Cardiac fibroblast (primary cell): ENCODE measurements at regions not wholly inside any gene's neighbourhood (a gene's known extent, or its start where the extent isn't known, plus 50 kb on each side); places are given as distances from the start of the nearest gene placed in this dataset.
"Not testable (repeated sequence)": the region's sequence is repeated elsewhere in the genome, so short reads cannot be mapped to it uniquely, and the experiment has no call there.

Experiments
- DNase-seq, 2 donors: peaks; one replicate each; pipeline versions ENCODE4 v3.0.0 to v3.0.0-alpha.2; 2010; ENCODE audit warnings: low read depth in 2 of 2
- H3K4me3 ChIP-seq, 2 donors: replicated peaks in 1 of 2; 1 replicate in 1 of 2; 2 replicates in 1 of 2; pipeline ENCODE4 v1.5.1; 2011; ENCODE audit warnings: low read depth in 2 of 2, low read length in 2 of 2, mild to moderate bottlenecking in 2 of 2, moderate library complexity in 1 of 2
- TF ChIP-seq, protein P1 (sequence below): IDR thresholded peaks from one replicate; pipeline ENCODE4 v1.5.1; 2011; ENCODE audit warnings: low read depth, mild to moderate bottlenecking, low read length, inconsistent platforms

DNA sequence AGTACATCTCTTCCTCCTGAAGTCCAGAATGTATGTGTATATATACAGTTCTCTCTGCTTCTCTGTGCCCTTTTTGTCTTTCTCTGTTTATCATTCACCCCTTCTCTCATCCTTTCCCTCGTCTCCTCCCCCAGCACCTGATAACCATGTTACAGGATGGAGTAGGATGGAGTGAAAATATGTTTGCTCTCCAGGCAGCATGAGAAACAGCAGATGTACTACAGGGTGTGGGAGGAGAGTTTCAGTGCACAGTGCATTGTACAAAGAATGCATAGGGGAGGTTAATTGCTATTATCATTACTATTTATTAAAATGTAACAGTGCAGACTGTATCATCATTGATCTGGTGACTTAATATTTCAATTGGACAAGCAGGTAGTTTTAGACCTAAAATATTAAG, 104.5 kb downstream of the MFAP3L start:
- TF ChIP-seq, protein P1, sequence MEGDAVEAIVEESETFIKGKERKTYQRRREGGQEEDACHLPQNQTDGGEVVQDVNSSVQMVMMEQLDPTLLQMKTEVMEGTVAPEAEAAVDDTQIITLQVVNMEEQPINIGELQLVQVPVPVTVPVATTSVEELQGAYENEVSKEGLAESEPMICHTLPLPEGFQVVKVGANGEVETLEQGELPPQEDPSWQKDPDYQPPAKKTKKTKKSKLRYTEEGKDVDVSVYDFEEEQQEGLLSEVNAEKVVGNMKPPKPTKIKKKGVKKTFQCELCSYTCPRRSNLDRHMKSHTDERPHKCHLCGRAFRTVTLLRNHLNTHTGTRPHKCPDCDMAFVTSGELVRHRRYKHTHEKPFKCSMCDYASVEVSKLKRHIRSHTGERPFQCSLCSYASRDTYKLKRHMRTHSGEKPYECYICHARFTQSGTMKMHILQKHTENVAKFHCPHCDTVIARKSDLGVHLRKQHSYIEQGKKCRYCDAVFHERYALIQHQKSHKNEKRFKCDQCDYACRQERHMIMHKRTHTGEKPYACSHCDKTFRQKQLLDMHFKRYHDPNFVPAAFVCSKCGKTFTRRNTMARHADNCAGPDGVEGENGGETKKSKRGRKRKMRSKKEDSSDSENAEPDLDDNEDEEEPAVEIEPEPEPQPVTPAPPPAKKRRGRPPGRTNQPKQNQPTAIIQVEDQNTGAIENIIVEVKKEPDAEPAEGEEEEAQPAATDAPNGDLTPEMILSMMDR, result no peak
- no peak for DNase-seq
- no peak overlapping the region for H3K4me3 ChIP-seq

- H3K4me3 ChIP-seq, result no peak overlapping the region
- TF ChIP-seq, protein P1, result no peak
These were observed 105.0 kb downstream of the MFAP3L start for GRCh38 chr4:169921237-169921636.

DNA sequence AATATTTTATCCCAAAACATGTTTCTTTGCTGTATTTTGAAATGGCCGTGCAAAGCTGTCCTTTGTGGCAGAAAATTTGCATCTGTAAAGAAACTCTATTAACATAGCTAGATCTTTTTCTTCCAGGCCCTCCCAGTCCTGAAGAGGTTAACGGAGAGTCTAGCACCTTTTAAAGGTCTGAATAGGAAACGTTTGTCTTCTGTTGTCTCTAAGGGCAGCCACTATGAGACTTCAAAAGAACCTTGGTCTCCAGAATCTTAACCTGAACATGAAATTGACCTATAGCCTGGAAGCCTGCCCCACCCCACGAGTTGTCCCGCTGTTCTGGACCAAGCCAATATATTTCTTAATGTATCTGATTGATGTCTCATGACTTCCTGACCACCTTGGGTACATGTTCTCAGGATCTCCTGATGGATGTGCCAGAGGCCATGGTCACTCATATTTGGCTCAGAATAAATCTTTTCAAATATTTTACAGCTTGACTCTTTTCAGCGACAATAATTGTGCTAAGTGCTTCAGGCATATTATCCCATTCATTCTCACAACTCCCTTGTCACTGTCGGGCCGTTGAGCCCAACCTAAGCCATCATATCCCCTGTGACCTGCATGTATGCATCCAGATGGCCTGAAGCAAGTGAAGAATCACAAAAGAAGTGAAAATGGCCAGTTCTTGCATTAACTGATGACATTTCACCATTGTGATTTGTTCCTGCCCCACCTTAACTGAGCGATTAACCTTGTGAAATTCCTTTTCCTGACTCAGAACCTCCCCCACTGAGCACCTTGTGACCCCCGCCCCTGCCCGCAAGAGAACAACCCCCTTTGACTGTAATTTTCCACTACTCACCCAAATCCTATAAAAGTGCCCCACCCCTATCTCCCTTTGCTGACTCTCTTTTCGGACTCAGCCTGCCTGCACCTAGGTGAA, 106.7 kb downstream of the MFAP3L start:
- not testable (repeated sequence) for DNase-seq, H3K4me3 ChIP-seq

More at GRCh38 chr4:169921237-169921636, 105.0 kb downstream of the MFAP3L start:
- no peak for DNase-seq

- H3K4me3 ChIP-seq, result no peak overlapping the region
These were observed 110.7 kb downstream of the MFAP3L start for GRCh38 chr4:169915545-169915944.

GRCh38 chr4:169914866-169915265, 111.3 kb downstream of the MFAP3L start:
- no peak overlapping the region for H3K4me3 ChIP-seq
- TF ChIP-seq, protein P1, result no peak
- no peak for DNase-seq

More at GRCh38 chr4:169915545-169915944, 110.7 kb downstream of the MFAP3L start:
- TF ChIP-seq, protein P1, result no peak
- DNase-seq, result no peak

GRCh38 chr4:169912996-169913395, 113.2 kb downstream of the MFAP3L start:
- DNase-seq, result no peak
- no peak overlapping the region for H3K4me3 ChIP-seq
- TF ChIP-seq, protein P1, result no peak

GRCh38 chr4:169909897-169910296, 116.3 kb downstream of the MFAP3L start:
- TF ChIP-seq, protein P1, result no peak
- DNase-seq, result no peak
- H3K4me3 ChIP-seq, result no peak overlapping the region
